ENCODE measurements at regions not wholly inside any gene's neighbourhood (a gene's known extent, or its start where the extent isn't known, plus 50 kb on each side); places are given as distances from the start of the nearest gene placed in this dataset.

DNA sequence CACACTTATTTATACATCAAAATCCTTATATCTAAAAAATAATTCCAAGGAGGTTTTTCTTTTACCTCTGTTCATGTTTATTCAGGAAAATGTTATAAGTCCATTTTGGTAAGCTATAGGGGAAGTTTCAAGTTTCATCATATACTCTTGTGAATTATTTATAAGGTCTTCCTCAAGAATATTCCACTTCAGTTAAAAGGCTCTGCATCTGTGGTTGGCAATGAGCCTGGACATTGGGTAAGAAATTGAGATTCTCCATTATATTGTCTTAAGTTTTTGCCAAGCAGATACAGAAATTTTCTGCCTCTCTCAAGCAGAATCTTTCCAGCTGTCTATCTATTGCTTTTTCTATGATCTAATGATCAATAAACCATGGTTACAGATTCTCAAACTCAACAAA is 641.9 kb downstream of the NLGN4X start:
- H3K9me2 ChIP-seq (ENCODE audit: low read depth, low read length) = no peaks in the 10 kb centered on the region
- no peak overlapping the region for H3K4me3 ChIP-seq (ENCODE audit: low read depth, low read length, poor library complexity, severe bottlenecking)
- TF ChIP-seq EZH2 (IDR thresholded peaks at IDR 0.05; ENCODE audit: borderline replicate concordance, low read length) = no peak
- TF ChIP-seq, protein P1, sequence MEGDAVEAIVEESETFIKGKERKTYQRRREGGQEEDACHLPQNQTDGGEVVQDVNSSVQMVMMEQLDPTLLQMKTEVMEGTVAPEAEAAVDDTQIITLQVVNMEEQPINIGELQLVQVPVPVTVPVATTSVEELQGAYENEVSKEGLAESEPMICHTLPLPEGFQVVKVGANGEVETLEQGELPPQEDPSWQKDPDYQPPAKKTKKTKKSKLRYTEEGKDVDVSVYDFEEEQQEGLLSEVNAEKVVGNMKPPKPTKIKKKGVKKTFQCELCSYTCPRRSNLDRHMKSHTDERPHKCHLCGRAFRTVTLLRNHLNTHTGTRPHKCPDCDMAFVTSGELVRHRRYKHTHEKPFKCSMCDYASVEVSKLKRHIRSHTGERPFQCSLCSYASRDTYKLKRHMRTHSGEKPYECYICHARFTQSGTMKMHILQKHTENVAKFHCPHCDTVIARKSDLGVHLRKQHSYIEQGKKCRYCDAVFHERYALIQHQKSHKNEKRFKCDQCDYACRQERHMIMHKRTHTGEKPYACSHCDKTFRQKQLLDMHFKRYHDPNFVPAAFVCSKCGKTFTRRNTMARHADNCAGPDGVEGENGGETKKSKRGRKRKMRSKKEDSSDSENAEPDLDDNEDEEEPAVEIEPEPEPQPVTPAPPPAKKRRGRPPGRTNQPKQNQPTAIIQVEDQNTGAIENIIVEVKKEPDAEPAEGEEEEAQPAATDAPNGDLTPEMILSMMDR (IDR thresholded peaks at IDR 0.05; ENCODE audit: low read length) = no peak
- no peaks in the 10 kb centered on the region for H3K4me1 ChIP-seq (ENCODE audit: insufficient read depth, low read length, severe bottlenecking)
- no peaks in the 10 kb centered on the region for H4K20me1 ChIP-seq (ENCODE audit: insufficient read depth, low read length)
- no peak overlapping the region for H3K4me2 ChIP-seq (ENCODE audit: low read length)
- no peaks in the 10 kb centered on the region for H3K9me3 ChIP-seq (ENCODE audit: low read length)
- no peaks in the 10 kb centered on the region for H3F3A ChIP-seq (ENCODE audit: insufficient read depth, low read length)
- H3K79me2 ChIP-seq (ENCODE audit: insufficient read depth, low read length) = no peaks in the 10 kb centered on the region
- no peak overlapping the region for H3K27ac ChIP-seq (ENCODE audit: low read depth, low read length, poor library complexity, severe bottlenecking)
- no peaks in the 10 kb centered on the region for H3K36me3 ChIP-seq (ENCODE audit: insufficient read depth, low read length)
- no peak overlapping the region for H3K9ac ChIP-seq (ENCODE audit: low read length)
- no peak overlapping the region for H2AFZ ChIP-seq (ENCODE audit: low read length)
- H3K27me3 ChIP-seq (ENCODE audit: insufficient read depth, low read length) = no peaks in the 10 kb centered on the region

DNA sequence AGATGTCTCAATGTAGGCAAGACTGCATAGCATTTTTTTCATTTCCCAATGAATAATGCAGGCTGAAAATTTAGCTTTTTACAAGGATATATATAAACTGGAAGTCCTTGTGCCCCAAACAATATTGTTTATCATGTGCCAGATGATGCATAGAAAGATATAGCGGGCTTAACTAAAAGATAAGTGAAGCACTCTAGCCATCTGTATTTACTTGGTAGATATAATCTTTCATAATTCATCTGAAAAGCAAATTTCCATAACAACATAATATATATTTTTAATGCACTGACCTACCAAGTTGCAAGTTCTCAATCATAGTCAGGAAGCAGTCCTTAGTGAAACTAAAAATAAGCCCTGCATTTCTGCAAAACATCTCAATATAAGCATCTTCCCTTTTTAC is 653.3 kb downstream of the NLGN4X start:
- Histone ChIP-seq H3K36me3 (ENCODE audit: insufficient read depth, low read length) (no peaks in the 10 kb centered on the region), H3K27me3 (ENCODE audit: insufficient read depth, low read length) (no peaks in the 10 kb centered on the region), H3K27ac (ENCODE audit: low read depth, low read length, poor library complexity, severe bottlenecking) (no peak overlapping the region), H3K9ac (ENCODE audit: low read length) (no peak overlapping the region), H4K20me1 (ENCODE audit: insufficient read depth, low read length) (no peaks in the 10 kb centered on the region), H2AFZ (ENCODE audit: low read length) (no peak overlapping the region), H3K79me2 (ENCODE audit: insufficient read depth, low read length) (no peaks in the 10 kb centered on the region), H3K9me2 (ENCODE audit: low read depth, low read length) (no peaks in the 10 kb centered on the region), H3K9me3 (ENCODE audit: low read length) (no peaks in the 10 kb centered on the region), H3F3A (ENCODE audit: insufficient read depth, low read length) (no peaks in the 10 kb centered on the region), H3K4me1 (ENCODE audit: insufficient read depth, low read length, severe bottlenecking) (no peaks in the 10 kb centered on the region), H3K4me2 (ENCODE audit: low read length) (no peak overlapping the region), H3K4me3 (ENCODE audit: low read depth, low read length, poor library complexity, severe bottlenecking) (no peak overlapping the region)
- no peak for TF ChIP-seq EZH2 (IDR thresholded peaks at IDR 0.05; ENCODE audit: borderline replicate concordance, low read length)
- TF ChIP-seq, protein P1 (IDR thresholded peaks at IDR 0.05; ENCODE audit: low read length) = no peak

DNA sequence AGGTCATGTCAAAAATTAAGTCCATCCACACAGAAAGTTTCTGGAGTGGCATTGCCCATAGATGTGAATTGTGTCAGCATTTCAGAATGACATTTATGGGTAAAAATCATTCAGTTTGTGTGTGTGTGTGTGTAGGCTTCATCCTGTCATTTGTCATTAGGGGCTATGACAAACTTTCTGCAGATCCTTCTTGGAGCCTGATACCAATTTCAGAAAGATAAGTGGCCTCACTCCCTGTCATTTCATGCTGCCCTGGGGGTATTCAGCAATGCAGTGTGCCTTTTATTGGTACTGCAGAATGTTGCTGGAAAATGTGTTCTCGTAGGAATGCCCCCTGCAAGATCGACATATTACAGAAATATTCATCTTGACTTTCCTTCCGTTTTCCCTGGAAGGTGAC is 659.7 kb downstream of the NLGN4X start:
- Histone ChIP-seq H3K9me3 (ENCODE audit: low read length) (no peaks in the 10 kb centered on the region), H3K4me2 (ENCODE audit: low read length) (no peak overlapping the region), H3K27me3 (ENCODE audit: insufficient read depth, low read length) (no peaks in the 10 kb centered on the region), H3K36me3 (ENCODE audit: insufficient read depth, low read length) (no peaks in the 10 kb centered on the region), H3F3A (ENCODE audit: insufficient read depth, low read length) (no peaks in the 10 kb centered on the region), H3K27ac (ENCODE audit: low read depth, low read length, poor library complexity, severe bottlenecking) (no peak overlapping the region), H3K9me2 (ENCODE audit: low read depth, low read length) (no peaks in the 10 kb centered on the region), H3K9ac (ENCODE audit: low read length) (no peak overlapping the region), H3K4me3 (ENCODE audit: low read depth, low read length, poor library complexity, severe bottlenecking) (no peak overlapping the region), H4K20me1 (ENCODE audit: insufficient read depth, low read length) (no peaks in the 10 kb centered on the region), H2AFZ (ENCODE audit: low read length) (no peak overlapping the region), H3K79me2 (ENCODE audit: insufficient read depth, low read length) (no peaks in the 10 kb centered on the region), H3K4me1 (ENCODE audit: insufficient read depth, low read length, severe bottlenecking) (no peaks in the 10 kb centered on the region)
- TF ChIP-seq, protein P1 (IDR thresholded peaks at IDR 0.05; ENCODE audit: low read length) = no peak
- TF ChIP-seq EZH2 (IDR thresholded peaks at IDR 0.05; ENCODE audit: borderline replicate concordance, low read length) = no peak

All from OCI-LY1 (cell line).